GM20431 (cell line): ENCODE measurements at regions not wholly inside any gene's neighbourhood (a gene's known extent, or its start where the extent isn't known, plus 50 kb on each side); places are given as distances from the start of the nearest gene placed in this dataset.
"Not testable (repeated sequence)": the region's sequence is repeated elsewhere in the genome, so short reads cannot be mapped to it uniquely, and the experiment has no call there.

ENCODE experiments used
- in situ Hi-C: fragments of 300-500 bp; cut with MseI, MboI; formaldehyde crosslinking; loops from one replicate; pipeline ENCODE4 v1.15.0; 2020; ENCODE audit warnings: low sequenced_read_pairs; ENCODE audit not compliant: unreplicated experiment

DNA sequence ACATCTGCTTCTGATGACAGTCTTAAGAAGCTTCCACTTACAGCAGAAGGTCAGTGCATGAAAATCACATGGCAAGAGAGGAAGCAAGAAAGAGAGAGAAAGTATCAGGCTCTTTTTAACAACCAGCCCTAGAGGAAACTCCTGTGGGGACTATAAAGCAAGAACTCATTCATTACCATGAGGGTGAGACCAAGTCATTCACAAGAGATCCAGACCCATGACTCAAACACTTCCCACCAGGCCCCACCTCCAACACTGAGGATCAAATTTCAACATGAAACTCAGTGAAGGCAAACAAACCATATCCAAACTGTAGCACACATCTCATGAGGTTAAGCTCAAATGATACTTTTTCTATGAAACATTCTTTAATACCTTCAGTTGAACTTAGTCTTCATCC lies 643.2 kb upstream of the SYNCRIP start:
- in situ Hi-C loops, result no loop called here

DNA sequence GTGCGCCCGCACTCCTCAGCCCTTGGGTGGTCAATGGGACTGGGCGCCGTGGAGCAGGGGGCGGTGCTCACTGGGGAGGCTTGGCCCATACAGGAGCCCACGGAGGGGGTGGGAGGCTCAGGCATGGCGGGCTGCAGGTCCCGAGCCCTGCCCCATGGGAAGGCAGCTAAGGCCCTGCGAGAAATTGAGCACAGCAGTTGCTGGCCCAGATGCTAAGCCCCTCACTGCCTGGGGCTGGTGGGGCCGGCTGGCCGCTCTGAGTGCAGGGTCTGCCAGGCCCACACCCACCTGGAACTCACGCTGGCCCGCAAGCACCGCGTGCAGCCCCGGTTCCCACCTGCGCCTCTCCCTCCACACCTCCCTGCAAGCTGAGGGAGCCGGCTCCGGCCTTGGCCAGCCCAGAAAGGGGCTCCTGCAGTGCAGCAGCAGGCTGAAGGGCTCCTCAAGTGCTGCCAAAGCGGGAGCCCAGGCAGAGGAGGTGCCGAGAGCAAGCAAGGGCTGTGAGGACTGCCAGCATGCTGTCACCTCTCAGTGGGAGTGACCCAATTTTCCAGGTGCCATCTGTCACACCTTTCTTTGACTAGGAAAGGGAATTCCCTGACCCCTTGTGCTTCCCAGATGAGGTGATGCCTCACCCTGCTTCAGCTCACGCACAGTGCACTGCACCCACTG lies 642.3 kb upstream of the SYNCRIP start:
- in situ Hi-C loops, result not testable (repeated sequence)

DNA sequence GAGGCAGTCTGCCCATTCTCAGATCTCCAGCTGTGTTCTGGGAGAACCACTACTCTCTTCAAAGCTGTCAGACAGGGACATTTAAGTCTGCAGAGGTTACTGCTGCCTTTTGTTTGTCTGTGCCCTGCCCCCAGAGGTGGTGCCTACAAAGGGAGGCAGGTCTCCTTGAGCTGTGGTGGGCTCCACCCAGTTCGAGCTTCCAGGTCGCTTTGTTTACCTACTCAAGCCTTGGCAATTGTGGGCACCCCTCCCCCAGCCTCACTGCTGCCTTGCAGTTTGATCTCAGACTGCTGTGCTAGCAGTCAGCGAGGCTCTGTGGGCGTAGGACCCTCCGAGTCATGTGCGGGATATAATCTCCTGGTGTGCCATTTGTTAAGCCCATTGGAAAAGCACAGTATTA lies 640.9 kb upstream of the SYNCRIP start:
- in situ Hi-C loops, result not testable (repeated sequence)

DNA sequence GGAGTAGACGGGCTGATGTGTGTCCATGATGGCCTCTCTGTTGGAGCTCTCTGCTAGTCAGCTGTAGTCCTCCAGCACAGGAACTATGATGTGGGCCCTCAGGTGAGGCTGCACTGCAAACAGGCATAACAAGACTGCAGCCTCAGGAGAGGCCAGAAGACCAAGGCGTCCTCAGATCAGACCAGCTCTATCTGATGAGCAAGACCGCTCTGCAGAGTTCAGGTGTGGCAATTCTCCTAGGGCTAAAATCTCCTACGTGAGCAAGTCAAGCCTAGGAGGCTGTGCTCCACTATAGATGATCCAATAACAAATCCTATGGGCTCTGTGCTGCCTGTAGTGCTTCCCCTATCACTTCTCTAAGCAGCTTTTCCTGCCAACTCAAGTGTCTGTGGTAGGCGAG lies 633.4 kb upstream of the SYNCRIP start:
- in situ Hi-C loops, result no loop called here

DNA sequence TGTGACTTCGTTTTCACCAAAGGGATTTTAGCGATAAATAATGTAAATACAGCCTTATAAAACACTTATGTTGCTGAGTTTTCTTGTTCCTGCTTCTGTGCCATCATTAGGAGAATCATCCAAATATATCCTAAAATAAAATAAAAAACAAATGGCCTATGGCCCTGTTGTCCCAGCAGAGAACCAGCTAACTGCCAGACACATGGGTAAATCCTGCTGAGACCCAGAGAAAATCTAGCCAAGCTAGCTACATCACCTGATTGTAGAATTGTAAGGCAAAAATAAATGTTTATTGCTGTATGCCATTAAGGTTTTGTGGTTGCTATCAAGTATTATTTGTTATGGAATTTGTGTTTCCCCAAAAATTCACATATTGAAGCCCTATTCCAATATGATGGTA lies 631.2 kb upstream of the SYNCRIP start:
- in situ Hi-C loops, result no loop called here

DNA sequence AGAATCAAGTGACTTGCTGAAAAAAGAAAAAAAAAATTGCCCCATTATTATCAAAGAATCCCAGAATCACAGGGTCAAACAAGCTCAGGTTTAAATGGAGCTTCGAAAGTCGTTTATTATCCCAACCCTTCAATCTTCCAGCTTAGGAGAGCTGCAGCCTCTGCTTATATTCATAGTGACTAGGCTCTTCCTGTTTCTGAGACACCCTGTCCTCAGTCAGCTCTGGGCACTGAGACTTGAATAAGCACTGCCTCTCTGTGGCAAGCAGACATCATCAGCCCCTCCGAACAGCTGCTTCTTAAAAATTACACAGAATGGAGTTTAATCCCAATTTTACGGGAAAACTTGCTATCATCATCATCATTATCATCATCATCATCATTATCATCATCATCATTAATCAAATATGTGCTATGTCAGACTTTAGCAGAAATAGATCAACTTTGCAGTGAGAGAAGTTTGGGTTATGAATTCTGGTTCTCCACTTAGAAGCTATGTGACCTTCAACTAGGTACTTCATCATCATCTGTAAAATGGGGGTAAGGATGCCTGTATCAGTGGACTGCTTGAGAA lies 614.0 kb upstream of the SYNCRIP start:
- in situ Hi-C loops, result no loop called here

DNA sequence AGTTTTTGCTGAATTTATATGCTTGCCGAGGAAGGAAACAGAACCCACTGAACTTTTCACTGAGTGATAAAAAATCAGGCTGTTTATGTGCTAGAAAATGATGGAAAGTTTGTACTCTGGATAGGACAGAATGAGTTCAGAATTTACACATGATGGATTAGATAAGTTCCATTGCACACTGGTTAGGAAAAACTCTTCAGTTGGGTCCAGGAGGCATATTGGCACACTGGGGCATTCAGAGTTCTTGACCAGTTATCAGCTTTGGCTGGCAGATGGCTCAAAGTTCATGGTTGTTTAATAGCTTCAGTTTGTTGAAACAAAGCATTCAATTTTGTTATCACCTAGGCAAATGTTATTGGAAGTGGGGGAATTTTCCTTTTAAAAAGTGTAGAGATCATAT lies 613.3 kb upstream of the SYNCRIP start:
- in situ Hi-C loops, result no loop called here

DNA sequence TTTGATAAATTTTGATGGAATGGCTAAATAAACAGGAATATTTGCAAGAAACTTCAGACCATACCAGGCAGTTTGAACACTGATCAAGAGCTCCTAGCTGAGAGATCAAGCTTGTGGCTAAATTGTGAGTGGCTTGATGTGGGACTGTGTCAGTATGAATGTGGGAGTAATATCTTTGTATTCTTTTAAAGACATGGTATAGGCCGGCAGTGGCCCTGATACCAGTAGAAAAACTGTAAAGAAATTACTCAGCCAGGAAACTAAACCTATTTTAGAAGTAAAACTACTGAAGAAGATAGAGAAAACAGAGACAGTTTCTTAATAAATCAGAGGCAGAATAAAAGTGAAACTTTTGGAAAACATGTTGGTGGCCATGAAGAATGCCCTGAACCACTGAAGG lies 608.4 kb upstream of the SYNCRIP start:
- in situ Hi-C loops, result no loop called here

DNA sequence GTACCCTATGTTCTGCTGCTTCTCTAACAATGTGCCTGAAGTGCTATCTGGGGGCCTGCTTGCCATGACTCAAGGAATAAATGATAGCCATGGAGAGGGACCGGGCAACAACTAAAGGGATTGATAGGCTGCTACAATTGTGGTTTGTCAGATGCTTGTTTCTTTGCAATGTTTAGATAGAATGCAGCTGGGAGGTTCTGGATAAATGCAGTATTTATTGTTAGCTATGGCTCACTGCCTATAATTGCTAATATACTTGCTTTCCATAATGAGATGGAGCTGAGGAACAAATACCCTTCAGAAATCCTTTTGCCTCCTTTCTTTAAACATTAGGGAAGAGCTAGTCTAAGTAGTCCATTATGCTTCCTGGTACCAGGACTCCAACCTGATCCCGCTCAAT lies 575.2 kb upstream of the SYNCRIP start:
- in situ Hi-C loops, result no loop called here

DNA sequence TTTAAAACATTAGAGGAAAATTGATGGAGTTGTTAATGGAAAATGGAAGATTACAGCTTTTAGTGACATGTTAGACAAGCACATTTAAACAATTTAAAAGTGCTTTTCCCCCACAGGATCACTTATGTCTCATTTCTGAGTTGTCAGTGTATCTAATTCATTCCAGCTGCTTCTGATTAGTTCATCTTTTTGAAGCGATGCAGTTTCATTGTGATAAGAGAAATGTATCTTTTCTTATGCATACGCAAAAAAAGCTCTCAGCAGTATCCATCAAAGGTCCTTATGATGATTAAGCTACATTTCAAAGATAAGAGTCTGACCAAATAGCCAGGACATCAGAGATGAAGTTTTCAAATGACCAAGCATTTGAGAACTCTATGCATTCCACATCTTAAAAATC lies 572.6 kb upstream of the SYNCRIP start:
- in situ Hi-C loops, result no loop called here

DNA sequence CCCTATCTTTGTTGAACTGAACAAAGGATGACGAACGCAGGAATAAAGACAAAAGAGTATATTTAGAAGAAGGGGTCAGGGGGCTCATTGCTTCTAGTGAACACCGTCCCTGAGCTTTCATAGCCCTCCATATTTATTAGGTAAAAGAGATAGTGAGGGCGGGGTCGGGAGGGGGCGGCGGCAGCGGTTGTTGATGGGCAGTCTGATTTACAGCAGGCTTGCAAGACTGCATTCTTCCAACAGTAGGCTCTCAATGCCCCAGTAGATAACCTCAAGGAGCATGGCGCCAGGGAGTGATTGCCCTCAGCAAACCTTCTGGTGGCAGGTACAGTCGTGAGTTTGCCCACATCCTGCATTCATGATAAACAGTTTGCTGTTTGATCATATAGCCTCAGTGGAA lies 563.3 kb upstream of the SYNCRIP start:
- in situ Hi-C loops, result no loop called here

DNA sequence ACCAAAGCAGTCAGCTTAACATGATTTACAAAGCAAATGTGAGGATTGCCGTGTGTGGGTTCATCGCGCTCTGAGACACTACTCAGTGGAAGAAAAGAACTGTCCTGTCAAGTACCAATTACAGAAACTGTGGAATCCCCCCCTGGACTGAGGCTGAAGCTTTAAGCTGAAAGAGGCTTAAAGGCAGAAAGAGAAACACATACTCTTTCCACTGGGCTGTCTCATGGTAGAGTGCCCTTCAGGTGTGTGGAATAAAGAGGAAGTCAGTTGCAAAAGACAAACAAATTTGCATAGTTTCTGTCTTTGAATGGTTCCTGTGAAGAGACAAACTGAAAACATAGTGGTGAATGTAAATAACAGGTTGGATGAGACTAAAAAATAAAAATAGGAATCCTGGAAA lies 560.4 kb upstream of the SYNCRIP start:
- in situ Hi-C loops, result no loop called here

DNA sequence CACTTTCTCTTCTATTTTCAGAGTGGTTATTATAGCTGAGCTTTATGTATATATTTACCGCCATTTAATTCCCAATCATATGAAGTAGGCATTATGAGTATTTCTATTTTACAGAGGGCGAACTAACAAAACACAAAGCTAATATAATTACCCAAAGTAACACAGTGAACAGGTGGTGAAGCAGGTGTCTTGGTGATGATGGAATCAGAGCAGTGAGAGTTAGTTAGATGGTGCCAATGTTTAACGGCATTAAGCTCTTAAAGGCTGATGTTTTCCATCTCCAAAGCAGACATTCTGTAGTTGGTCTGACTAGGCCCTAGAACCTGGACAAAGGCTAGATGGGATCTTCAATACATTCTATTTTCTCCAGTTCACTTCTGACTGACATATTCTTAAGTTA lies 551.1 kb upstream of the SYNCRIP start:
- in situ Hi-C loops, result no loop called here

DNA sequence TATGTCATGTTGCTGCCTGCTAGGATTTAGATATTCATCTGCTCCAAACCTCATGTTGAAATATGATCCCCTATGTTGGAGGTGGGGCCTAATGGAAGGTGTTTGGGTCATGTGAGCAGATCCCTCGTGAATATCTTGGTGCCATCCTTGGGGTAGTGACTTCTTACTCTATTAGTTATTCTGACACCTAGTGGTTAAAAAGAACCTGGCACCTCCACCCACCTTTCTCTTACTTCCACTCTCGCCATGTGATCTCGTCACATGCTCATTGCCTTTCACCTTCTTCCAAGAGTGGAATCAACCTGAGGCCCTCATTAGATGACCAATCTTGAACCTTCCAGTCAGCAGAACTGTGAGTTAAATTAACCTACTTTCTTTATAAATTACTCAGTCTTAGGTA lies 549.4 kb upstream of the SYNCRIP start:
- in situ Hi-C loops, result no loop called here

DNA sequence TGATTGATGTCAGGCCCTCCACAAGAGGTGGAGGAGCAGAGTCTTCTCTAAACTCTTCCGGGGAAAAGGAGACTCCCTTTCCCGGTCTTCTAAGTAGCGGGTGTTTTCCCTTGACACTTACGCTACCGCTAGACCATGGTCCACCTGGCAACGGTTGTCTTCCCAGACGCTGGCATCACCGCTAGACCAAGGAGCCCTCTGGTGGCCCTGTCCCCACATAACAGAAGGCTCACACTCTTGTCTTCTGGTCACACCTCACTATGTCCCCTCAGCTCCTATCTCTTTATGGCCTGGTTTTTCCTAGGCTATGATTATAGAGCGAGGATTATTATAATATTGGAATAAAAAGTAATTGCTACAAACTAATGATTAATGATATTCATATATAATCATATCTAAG lies 532.5 kb upstream of the SYNCRIP start:
- in situ Hi-C loops, result loop anchor here (10.0 kb wide), 1 partner anchor 250 kb away; no protein-coding TSS in a partner anchor

DNA sequence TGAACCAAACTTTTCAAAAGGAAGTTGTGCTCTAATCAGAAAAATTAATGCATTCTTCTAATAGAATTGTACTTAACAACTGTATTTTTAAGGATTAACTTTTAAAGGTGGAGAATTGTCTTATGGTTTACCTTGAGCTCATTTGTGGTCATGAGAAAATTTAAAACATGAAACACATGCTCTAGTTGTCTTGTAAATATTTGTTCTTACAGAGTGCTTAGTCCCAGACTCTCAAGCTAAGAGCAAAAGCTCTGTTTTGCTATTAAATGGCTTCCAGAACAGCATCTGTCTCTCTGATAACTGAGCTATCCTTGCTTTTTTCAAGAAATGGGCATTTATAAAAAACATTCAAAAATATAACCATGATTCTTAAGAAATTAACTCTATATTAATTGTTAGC lies 512.2 kb upstream of the SYNCRIP start:
- in situ Hi-C loops, result no loop called here

DNA sequence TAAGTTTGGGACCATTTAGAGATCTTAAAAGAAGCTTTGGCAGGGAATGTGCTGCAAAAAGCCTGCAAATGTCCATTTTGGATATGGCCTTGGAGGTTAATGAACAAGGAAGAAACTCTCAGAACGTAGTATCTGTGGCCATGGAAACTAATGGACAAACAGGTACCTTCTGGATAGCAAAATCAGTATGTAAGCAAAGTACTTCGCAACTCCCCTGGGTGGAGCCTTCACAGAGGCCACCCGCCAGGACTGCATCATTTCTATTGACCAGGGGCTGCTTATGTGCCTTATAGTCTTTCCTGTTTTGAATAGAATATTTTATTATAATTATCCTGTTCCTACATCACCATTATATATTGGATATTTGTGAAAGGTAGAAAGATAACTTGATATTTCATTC lies 510.8 kb upstream of the SYNCRIP start:
- in situ Hi-C loops, result no loop called here

DNA sequence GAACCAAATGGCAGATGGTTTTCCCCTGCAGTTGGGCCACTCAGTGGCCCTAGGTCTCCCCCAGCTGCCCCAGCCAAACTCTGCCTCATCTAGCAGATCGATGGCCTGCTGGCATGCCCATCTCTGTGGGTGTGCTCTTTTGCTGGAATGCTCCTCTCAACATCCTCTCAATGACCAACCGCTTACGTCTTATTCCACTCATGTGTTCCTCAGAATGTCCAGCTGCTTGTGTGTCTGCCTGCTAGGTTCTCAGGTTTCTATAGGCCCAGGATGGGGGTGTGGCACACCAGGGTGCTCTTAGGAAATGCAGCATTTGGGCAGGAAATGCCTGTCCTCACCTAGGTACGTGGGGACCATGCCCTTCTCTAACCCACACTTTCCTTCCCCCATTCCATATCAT lies 509.9 kb upstream of the SYNCRIP start:
- in situ Hi-C loops, result no loop called here

DNA sequence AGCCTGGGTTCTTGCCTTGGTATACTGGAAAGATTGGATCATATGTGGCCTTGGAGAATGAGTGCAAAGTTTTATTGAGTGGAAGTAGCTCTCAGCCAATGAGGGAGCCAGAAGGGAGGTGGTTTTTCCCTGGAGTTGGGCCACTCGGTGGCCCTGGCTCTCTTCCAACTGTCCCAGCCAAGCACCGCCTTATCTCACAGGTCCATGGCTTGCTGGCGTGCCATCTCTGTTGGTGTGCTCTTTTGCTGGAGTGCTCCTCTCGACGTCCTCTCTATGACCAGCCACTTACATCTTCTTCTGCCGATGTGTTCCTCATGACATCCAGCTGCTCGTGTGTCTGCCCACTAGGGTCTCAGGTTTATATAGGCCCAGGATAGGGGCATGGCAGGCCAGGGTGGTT lies 505.9 kb upstream of the SYNCRIP start:
- in situ Hi-C loops, result no loop called here

DNA sequence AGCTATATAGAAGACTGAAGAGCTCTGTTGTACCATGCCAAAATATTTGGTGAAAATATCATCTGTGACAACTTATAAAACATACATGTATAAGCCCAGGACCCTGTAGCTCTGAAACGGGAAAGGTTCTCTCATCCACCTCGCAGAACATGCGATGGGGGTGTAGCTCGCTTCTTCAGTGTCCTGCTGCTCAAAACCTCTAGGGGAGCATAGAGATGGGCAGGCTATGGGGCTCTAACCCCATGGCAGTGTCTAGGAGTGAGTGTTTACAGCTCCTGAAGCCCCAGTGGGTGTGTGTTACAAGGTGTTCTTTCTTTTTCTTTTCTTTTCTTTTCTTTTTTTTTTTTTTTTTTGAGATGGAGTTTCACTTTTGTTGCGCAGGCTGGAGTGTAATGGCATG lies 505.2 kb upstream of the SYNCRIP start:
- in situ Hi-C loops, result no loop called here

DNA sequence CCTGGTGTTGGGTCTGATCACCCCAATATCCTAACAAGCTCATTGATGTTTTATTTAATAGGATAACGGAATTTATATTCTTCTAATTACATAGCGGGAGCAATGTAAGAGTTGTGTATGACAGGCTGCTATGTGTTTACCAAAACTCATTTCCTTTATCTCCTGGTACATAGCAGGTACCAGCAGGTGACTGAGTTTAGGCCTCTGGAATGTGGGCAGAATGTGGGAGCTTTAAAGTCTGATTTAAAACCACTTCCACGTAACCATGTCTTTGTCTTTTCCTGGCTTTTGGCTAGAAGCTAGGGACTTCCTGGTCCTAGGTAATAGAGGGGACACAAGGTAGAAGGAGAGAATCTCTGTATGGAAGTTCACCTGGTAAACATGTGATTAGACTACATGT lies 504.6 kb upstream of the SYNCRIP start:
- in situ Hi-C loops, result no loop called here

DNA sequence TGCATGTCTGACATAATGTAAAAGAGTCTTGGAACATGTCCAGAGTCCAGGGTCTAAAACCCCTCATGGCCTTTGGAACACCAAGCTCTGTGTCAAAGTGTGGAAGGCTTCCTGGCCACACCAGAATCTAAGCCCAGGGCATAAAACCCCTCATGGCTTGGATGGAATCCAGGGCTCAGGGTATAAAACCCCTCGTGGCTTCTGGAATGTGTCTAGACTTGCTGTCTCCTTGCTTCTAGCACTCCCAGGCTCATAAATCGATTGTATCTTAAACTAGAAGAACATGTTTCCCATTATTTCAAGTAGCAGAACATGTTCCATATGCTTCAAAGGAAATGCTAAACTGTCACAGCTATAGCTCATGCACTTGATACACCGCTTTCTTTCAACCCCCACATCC lies 504.1 kb upstream of the SYNCRIP start:
- in situ Hi-C loops, result not testable (repeated sequence)
